ENCODE measurements at regions not wholly inside any gene's neighbourhood (a gene's known extent, or its start where the extent isn't known, plus 50 kb on each side); places are given as distances from the start of the nearest gene placed in this dataset.
"Not testable (repeated sequence)": the region's sequence is repeated elsewhere in the genome, so short reads cannot be mapped to it uniquely, and the experiment has no call there.

GRCh38 chr5:2353211-2353610, 398.3 kb downstream of the IRX2 start:
- Histone ChIP-seq H3K9me3 (ENCODE audit: control insufficient read depth, low read length) (no peaks in the 10 kb centered on the region), H3K4me1 (ENCODE audit: control insufficient read depth, insufficient read depth, low read length) (no peaks in the 10 kb centered on the region), H3K36me3 (ENCODE audit: control insufficient read depth, insufficient read depth, low read length) (no peaks in the 10 kb centered on the region), H3K4me3 (ENCODE audit: low read length) (no peak overlapping the region), H3K27me3 (ENCODE audit: control insufficient read depth, insufficient read depth, low read length) (no peaks in the 10 kb centered on the region), H3K9ac (ENCODE audit: low read length) (no peak overlapping the region)

- Histone ChIP-seq H3K36me3 (ENCODE audit: control insufficient read depth, insufficient read depth, low read length) (no peaks in the 10 kb centered on the region), H3K27me3 (ENCODE audit: control insufficient read depth, insufficient read depth, low read length) (no peaks in the 10 kb centered on the region), H3K9me3 (ENCODE audit: control insufficient read depth, low read length) (no peaks in the 10 kb centered on the region), H3K4me1 (ENCODE audit: control insufficient read depth, insufficient read depth, low read length) (no peaks in the 10 kb centered on the region), H3K4me3 (ENCODE audit: low read length) (no peak overlapping the region), H3K9ac (ENCODE audit: low read length) (no peak overlapping the region)
These were observed 399.2 kb downstream of the IRX2 start for GRCh38 chr5:2352101-2352861.

- H3K9me3 ChIP-seq (ENCODE audit: control insufficient read depth, low read length); H3K4me3 ChIP-seq (ENCODE audit: low read length); H3K36me3 ChIP-seq (ENCODE audit: control insufficient read depth, insufficient read depth, low read length); H3K4me1 ChIP-seq (ENCODE audit: control insufficient read depth, insufficient read depth, low read length); H3K9ac ChIP-seq (ENCODE audit: low read length); H3K27me3 ChIP-seq (ENCODE audit: control insufficient read depth, insufficient read depth, low read length): not testable (repeated sequence)
These were observed 401.7 kb downstream of the IRX2 start for GRCh38 chr5:2349768-2350167.

- Histone ChIP-seq H3K4me1 (ENCODE audit: control insufficient read depth, insufficient read depth, low read length) (no peaks in the 10 kb centered on the region), H3K9ac (ENCODE audit: low read length) (no peak overlapping the region), H3K9me3 (ENCODE audit: control insufficient read depth, low read length) (no peaks in the 10 kb centered on the region), H3K4me3 (ENCODE audit: low read length) (no peak overlapping the region), H3K27me3 (ENCODE audit: control insufficient read depth, insufficient read depth, low read length) (no peaks in the 10 kb centered on the region), H3K36me3 (ENCODE audit: control insufficient read depth, insufficient read depth, low read length) (no peaks in the 10 kb centered on the region)
These were observed 412.8 kb downstream of the IRX2 start for GRCh38 chr5:2338686-2339085.

- Histone ChIP-seq H3K4me1 (ENCODE audit: control insufficient read depth, insufficient read depth, low read length) (no peaks in the 10 kb centered on the region), H3K9me3 (ENCODE audit: control insufficient read depth, low read length) (no peaks in the 10 kb centered on the region), H3K4me3 (ENCODE audit: low read length) (no peak overlapping the region), H3K27me3 (ENCODE audit: control insufficient read depth, insufficient read depth, low read length) (no peaks in the 10 kb centered on the region), H3K9ac (ENCODE audit: low read length) (no peak overlapping the region), H3K36me3 (ENCODE audit: control insufficient read depth, insufficient read depth, low read length) (no peaks in the 10 kb centered on the region)
These were observed 415.6 kb downstream of the IRX2 start for GRCh38 chr5:2335733-2336515.

GRCh38 chr5:2335125-2335732, 416.2 kb downstream of the IRX2 start:
- Histone ChIP-seq H3K36me3 (ENCODE audit: control insufficient read depth, insufficient read depth, low read length) (no peaks in the 10 kb centered on the region), H3K9me3 (ENCODE audit: control insufficient read depth, low read length) (no peaks in the 10 kb centered on the region), H3K4me1 (ENCODE audit: control insufficient read depth, insufficient read depth, low read length) (no peaks in the 10 kb centered on the region), H3K4me3 (ENCODE audit: low read length) (no peak overlapping the region), H3K27me3 (ENCODE audit: control insufficient read depth, insufficient read depth, low read length) (no peaks in the 10 kb centered on the region), H3K9ac (ENCODE audit: low read length) (no peak overlapping the region)

GRCh38 chr5:2334719-2335118, 416.8 kb downstream of the IRX2 start:
- H3K36me3 ChIP-seq (ENCODE audit: control insufficient read depth, insufficient read depth, low read length) = no peaks in the 10 kb centered on the region
- no peak overlapping the region for H3K4me3 ChIP-seq (ENCODE audit: low read length)

GRCh38 chr5:2333291-2333690, 418.2 kb downstream of the IRX2 start:
- Histone ChIP-seq H3K9me3 (ENCODE audit: control insufficient read depth, low read length) (no peaks in the 10 kb centered on the region), H3K36me3 (ENCODE audit: control insufficient read depth, insufficient read depth, low read length) (no peaks in the 10 kb centered on the region), H3K9ac (ENCODE audit: low read length) (no peak overlapping the region), H3K27me3 (ENCODE audit: control insufficient read depth, insufficient read depth, low read length) (no peaks in the 10 kb centered on the region), H3K4me1 (ENCODE audit: control insufficient read depth, insufficient read depth, low read length) (no peaks in the 10 kb centered on the region), H3K4me3 (ENCODE audit: low read length) (no peak overlapping the region)

More at GRCh38 chr5:2334719-2335118, 416.8 kb downstream of the IRX2 start:
- Histone ChIP-seq H3K9ac (ENCODE audit: low read length) (no peak overlapping the region), H3K9me3 (ENCODE audit: control insufficient read depth, low read length) (no peaks in the 10 kb centered on the region), H3K4me1 (ENCODE audit: control insufficient read depth, insufficient read depth, low read length) (no peaks in the 10 kb centered on the region), H3K27me3 (ENCODE audit: control insufficient read depth, insufficient read depth, low read length) (no peaks in the 10 kb centered on the region)

- Histone ChIP-seq H3K4me1 (ENCODE audit: control insufficient read depth, insufficient read depth, low read length) (no peaks in the 10 kb centered on the region), H3K36me3 (ENCODE audit: control insufficient read depth, insufficient read depth, low read length) (no peaks in the 10 kb centered on the region), H3K9ac (ENCODE audit: low read length) (no peak overlapping the region), H3K9me3 (ENCODE audit: control insufficient read depth, low read length) (no peaks in the 10 kb centered on the region), H3K27me3 (ENCODE audit: control insufficient read depth, insufficient read depth, low read length) (no peaks in the 10 kb centered on the region), H3K4me3 (ENCODE audit: low read length) (no peak overlapping the region)
These were observed 419.0 kb downstream of the IRX2 start for GRCh38 chr5:2332521-2332920.

- Histone ChIP-seq H3K9me3 (ENCODE audit: control insufficient read depth, low read length) (no peaks in the 10 kb centered on the region), H3K4me3 (ENCODE audit: low read length) (no peak overlapping the region), H3K4me1 (ENCODE audit: control insufficient read depth, insufficient read depth, low read length) (no peaks in the 10 kb centered on the region), H3K9ac (ENCODE audit: low read length) (no peak overlapping the region), H3K27me3 (ENCODE audit: control insufficient read depth, insufficient read depth, low read length) (no peaks in the 10 kb centered on the region), H3K36me3 (ENCODE audit: control insufficient read depth, insufficient read depth, low read length) (no peaks in the 10 kb centered on the region)
These were observed 420.9 kb downstream of the IRX2 start for GRCh38 chr5:2330325-2331130.

GRCh38 chr5:2329741-2330140, 421.7 kb downstream of the IRX2 start:
- no peak overlapping the region for H3K9ac ChIP-seq (ENCODE audit: low read length)
- H3K27me3 ChIP-seq (ENCODE audit: control insufficient read depth, insufficient read depth, low read length) = no peaks in the 10 kb centered on the region
- H3K36me3 ChIP-seq (ENCODE audit: control insufficient read depth, insufficient read depth, low read length) = no peaks in the 10 kb centered on the region
- H3K9me3 ChIP-seq (ENCODE audit: control insufficient read depth, low read length) = no peaks in the 10 kb centered on the region
- no peak overlapping the region for H3K4me3 ChIP-seq (ENCODE audit: low read length)
- H3K4me1 ChIP-seq (ENCODE audit: control insufficient read depth, insufficient read depth, low read length) = no peaks in the 10 kb centered on the region

All from mucosa of stomach (tissue), 1 donor.